ENCODE measurements at regions not wholly inside any gene's neighbourhood (a gene's known extent, or its start where the extent isn't known, plus 50 kb on each side); places are given as distances from the start of the nearest gene placed in this dataset.

- FAIRE-seq, result no peak
- no peak for DNase-seq (ENCODE audit: low spot score)
Measured at GRCh38 chr7:22658031-22658430, 69.0 kb upstream of the IL6 start.

- no peak for DNase-seq (ENCODE audit: low spot score)
- no peak for FAIRE-seq
Measured at GRCh38 chr7:22657479-22657878, 69.5 kb upstream of the IL6 start.

- DNase-seq (ENCODE audit: low spot score) (no peak), FAIRE-seq (no peak)
Measured at GRCh38 chr7:22655781-22656180, 71.2 kb upstream of the IL6 start.

- no peak for FAIRE-seq
- DNase-seq (ENCODE audit: low spot score), result no peak
Measured at GRCh38 chr7:22654831-22655230, 72.2 kb upstream of the IL6 start.

GRCh38 chr7:22653951-22654350 lies 73.0 kb upstream of the IL6 start:
- DNase-seq (ENCODE audit: low spot score) (no peak), FAIRE-seq (no peak)

- FAIRE-seq (no peak), DNase-seq (ENCODE audit: low spot score) (no peak)
Measured at GRCh38 chr7:22651534-22652243, 75.3 kb upstream of the IL6 start.

GRCh38 chr7:22651036-22651435 lies 76.0 kb upstream of the IL6 start:
- DNase-seq (ENCODE audit: low spot score) (no peak), FAIRE-seq (no peak)

- DNase-seq (ENCODE audit: low spot score) (no peak), FAIRE-seq (no peak)
Measured at GRCh38 chr7:22649686-22650085, 77.3 kb upstream of the IL6 start.

- FAIRE-seq (no peak), DNase-seq (ENCODE audit: low spot score) (peak; percentile 40)
Measured at GRCh38 chr7:22647451-22648257, 79.3 kb upstream of the IL6 start.

GRCh38 chr7:22645418-22646181 lies 81.4 kb upstream of the IL6 start:
- no peak for FAIRE-seq

GRCh38 chr7:22642454-22642853 lies 84.5 kb upstream of the IL6 start:
- FAIRE-seq (no peak), DNase-seq (ENCODE audit: low spot score) (no peak)

More at GRCh38 chr7:22645418-22646181, 81.4 kb upstream of the IL6 start:
- DNase-seq (ENCODE audit: low spot score), result no peak

GRCh38 chr7:22640269-22640668 lies 86.7 kb upstream of the IL6 start:
- FAIRE-seq (no peak), DNase-seq (ENCODE audit: low spot score) (no peak)

- no peak for FAIRE-seq
- DNase-seq (ENCODE audit: low spot score), result no peak
Measured at GRCh38 chr7:22639396-22639795, 87.6 kb upstream of the IL6 start.

- DNase-seq (ENCODE audit: low spot score) (no peak), FAIRE-seq (no peak)
Measured at GRCh38 chr7:22635349-22635748, 91.7 kb upstream of the IL6 start.

- DNase-seq (ENCODE audit: low spot score), result no peak
- no peak for FAIRE-seq
Measured at GRCh38 chr7:22633954-22634474, 93.0 kb upstream of the IL6 start.

- FAIRE-seq (no peak), DNase-seq (ENCODE audit: low spot score) (no peak)
Measured at GRCh38 chr7:22633286-22633953, 93.6 kb upstream of the IL6 start.

- FAIRE-seq (no peak), DNase-seq (ENCODE audit: low spot score) (no peak)
Measured at GRCh38 chr7:22632674-22633073, 94.3 kb upstream of the IL6 start.

- DNase-seq (ENCODE audit: low spot score) (no peak), FAIRE-seq (no peak)
Measured at GRCh38 chr7:22631730-22632129, 95.3 kb upstream of the IL6 start.

- DNase-seq (ENCODE audit: low spot score) (no peak), FAIRE-seq (no peak)
Measured at GRCh38 chr7:22630069-22630468, 96.9 kb upstream of the IL6 start.

GRCh38 chr7:22629056-22629455 lies 97.9 kb upstream of the IL6 start:
- no peak for FAIRE-seq
- no peak for DNase-seq (ENCODE audit: low spot score)

- DNase-seq (ENCODE audit: low spot score), result no peak
- FAIRE-seq, result no peak
Measured at GRCh38 chr7:22628112-22628511, 98.9 kb upstream of the IL6 start.
